ENCODE measurements at regions not wholly inside any gene's neighbourhood (a gene's known extent, or its start where the extent isn't known, plus 50 kb on each side); places are given as distances from the start of the nearest gene placed in this dataset.

- TF ChIP-seq ZNF462 (CRISPR knock-in tag; IDR thresholded peaks at IDR 0.05) (no peak), ZNF114 (CRISPR knock-in tag; IDR thresholded peaks at IDR 0.05) (no peak), ETS1 (IDR thresholded peaks at IDR 0.05) (no peak), REST (IDR thresholded peaks at IDR 0.05; ENCODE audit: unreplicated experiment) (no peak), STAT1 (IDR thresholded peaks at IDR 0.05; ENCODE audit: unreplicated experiment) (no peak)
Measured at GRCh38 chr10:124328477-124329220, 90.1 kb downstream of the OAT start (continued).
